DND-41 (cell line): ENCODE measurements at regions not wholly inside any gene's neighbourhood (a gene's known extent, or its start where the extent isn't known, plus 50 kb on each side); places are given as distances from the start of the nearest gene placed in this dataset.

Source experiments
- EZH2 ChIP-seq: IDR thresholded peaks from 3 replicates; pipeline ENCODE4 v1.6.1; 2012; ENCODE audit warnings: borderline replicate concordance, low read depth, mild to moderate bottlenecking, moderate library complexity, low read length, inconsistent platforms; ENCODE audit not compliant: severe bottlenecking
- TF ChIP-seq, protein P1 (sequence below): IDR thresholded peaks from 2 replicates; pipeline ENCODE4 v1.5.1; 2012; ENCODE audit warnings: borderline replicate concordance, low read length, moderate library complexity, mild to moderate bottlenecking; ENCODE audit not compliant: poor library complexity, severe bottlenecking; ENCODE audit errors: extremely low read depth

DNA sequence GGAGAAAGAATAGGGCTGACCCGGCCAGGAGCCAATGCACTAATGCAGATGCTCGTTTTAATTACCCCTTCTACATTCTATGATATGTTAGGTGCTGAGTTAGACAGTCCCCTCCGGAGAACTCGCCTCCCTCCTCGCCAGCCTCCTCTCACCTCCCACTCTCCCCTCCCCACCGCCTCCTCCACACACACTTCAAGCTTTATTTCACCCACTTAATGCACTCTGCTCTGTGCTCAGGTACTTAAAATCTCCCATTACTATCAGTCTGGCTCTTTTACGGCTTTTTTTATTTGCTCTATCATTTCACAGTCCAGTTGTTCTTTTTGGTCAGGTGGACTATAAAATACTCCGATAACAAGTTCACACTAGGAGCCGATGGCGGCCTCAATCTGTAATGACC lies 231.6 kb downstream of the TEX36 start:
- TF ChIP-seq, protein P1, sequence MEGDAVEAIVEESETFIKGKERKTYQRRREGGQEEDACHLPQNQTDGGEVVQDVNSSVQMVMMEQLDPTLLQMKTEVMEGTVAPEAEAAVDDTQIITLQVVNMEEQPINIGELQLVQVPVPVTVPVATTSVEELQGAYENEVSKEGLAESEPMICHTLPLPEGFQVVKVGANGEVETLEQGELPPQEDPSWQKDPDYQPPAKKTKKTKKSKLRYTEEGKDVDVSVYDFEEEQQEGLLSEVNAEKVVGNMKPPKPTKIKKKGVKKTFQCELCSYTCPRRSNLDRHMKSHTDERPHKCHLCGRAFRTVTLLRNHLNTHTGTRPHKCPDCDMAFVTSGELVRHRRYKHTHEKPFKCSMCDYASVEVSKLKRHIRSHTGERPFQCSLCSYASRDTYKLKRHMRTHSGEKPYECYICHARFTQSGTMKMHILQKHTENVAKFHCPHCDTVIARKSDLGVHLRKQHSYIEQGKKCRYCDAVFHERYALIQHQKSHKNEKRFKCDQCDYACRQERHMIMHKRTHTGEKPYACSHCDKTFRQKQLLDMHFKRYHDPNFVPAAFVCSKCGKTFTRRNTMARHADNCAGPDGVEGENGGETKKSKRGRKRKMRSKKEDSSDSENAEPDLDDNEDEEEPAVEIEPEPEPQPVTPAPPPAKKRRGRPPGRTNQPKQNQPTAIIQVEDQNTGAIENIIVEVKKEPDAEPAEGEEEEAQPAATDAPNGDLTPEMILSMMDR = no peak
- TF ChIP-seq EZH2 = no peak
